ENCODE measurements at regions not wholly inside any gene's neighbourhood (a gene's known extent, or its start where the extent isn't known, plus 50 kb on each side); places are given as distances from the start of the nearest gene placed in this dataset.

DNA sequence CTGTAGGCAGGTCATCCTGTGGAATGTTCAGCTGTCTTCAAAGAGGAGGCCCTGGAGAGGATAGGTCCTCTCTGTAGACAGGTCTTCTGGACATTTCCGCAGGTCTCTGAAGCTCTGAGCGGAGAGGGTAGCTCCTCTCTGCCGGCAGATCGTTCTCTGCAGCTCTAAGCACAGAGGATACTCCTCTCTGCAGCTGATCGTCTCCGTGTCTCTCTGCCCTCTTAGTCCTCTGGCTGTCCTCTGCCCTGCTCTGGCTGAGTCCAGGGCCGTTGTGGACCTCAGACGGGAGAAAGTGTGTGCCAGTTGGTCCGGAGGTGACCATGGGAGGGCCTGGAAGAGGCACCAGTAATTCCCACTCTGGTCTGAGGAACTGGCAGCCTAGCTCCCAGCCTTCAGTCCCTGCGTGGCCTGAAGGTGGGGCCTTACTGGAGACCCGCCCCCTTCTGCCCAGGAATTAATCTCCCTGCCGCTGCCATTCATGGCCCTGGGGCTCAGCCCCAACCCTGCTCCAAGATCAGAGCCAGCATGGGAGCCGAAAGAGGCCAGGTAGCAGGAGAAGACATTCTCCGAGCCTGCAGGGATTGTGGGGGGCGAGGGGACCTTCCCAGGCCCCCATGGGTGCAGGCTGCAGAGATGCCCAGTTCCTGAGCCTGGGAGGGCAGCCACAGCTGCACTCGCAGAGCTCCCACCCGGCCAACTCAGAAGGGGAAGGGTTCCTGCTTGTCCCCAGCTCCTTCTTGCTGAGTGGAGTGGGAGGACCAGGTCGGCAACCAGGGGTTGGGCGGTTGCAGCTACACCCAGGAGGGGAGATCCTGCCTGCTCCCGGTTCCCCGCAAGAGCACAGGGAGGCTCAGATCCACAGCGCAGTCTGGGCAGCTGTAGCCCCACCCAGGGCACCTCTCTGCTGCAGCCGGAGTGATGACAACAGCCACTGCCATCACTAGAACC is 488.7 kb downstream of the RSL24D1 start:
- H2AFZ ChIP-seq (ENCODE audit: low read depth, low read length) = no peak overlapping the region
- H3K79me2 ChIP-seq (ENCODE audit: insufficient read depth, low read length) = no peaks in the 10 kb centered on the region
- no peaks in the 10 kb centered on the region for H4K20me1 ChIP-seq (ENCODE audit: insufficient read depth, low read length)
- H3K27ac Mint-ChIP-seq (ENCODE audit: unreplicated experiment) = no peak overlapping the region
- H3K9ac ChIP-seq (ENCODE audit: low read length) = no peak overlapping the region
- no peak overlapping the region for H3K27ac ChIP-seq (ENCODE audit: low read depth, low read length)
- H3K36me3 ChIP-seq (ENCODE audit: insufficient read depth, low read length) = no peaks in the 10 kb centered on the region
- H3K4me2 ChIP-seq (ENCODE audit: low read length) = no peak overlapping the region
- FAIRE-seq (no peak), DNase-seq (ENCODE audit: low read depth) (no peak)
- no peaks in the 10 kb centered on the region for H3K27me3 ChIP-seq (ENCODE audit: insufficient read depth, low read length)
- no peak for TF ChIP-seq EZH2 (IDR thresholded peaks at IDR 0.05; ENCODE audit: insufficient read depth, low read length)
- TF ChIP-seq, protein P1, sequence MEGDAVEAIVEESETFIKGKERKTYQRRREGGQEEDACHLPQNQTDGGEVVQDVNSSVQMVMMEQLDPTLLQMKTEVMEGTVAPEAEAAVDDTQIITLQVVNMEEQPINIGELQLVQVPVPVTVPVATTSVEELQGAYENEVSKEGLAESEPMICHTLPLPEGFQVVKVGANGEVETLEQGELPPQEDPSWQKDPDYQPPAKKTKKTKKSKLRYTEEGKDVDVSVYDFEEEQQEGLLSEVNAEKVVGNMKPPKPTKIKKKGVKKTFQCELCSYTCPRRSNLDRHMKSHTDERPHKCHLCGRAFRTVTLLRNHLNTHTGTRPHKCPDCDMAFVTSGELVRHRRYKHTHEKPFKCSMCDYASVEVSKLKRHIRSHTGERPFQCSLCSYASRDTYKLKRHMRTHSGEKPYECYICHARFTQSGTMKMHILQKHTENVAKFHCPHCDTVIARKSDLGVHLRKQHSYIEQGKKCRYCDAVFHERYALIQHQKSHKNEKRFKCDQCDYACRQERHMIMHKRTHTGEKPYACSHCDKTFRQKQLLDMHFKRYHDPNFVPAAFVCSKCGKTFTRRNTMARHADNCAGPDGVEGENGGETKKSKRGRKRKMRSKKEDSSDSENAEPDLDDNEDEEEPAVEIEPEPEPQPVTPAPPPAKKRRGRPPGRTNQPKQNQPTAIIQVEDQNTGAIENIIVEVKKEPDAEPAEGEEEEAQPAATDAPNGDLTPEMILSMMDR (IDR thresholded peaks at IDR 0.05; ENCODE audit: insufficient read depth, low read depth, low read length) = no peak
- H3K27me3 Mint-ChIP-seq (ENCODE audit: low read depth, unreplicated experiment) = no peaks in the 10 kb centered on the region
- no peaks in the 10 kb centered on the region for H3K4me1 ChIP-seq (ENCODE audit: insufficient read depth, low read length)
- no peak overlapping the region for H3K4me3 Mint-ChIP-seq (ENCODE audit: unreplicated experiment)
- H3K9me3 Mint-ChIP-seq (ENCODE audit: unreplicated experiment) = peaks cover 1% of the 10 kb centered on the region
- peaks cover 4% of the 10 kb centered on the region for H3K9me3 ChIP-seq (ENCODE audit: insufficient read depth, low read depth, low read length)
- no peaks in the 10 kb centered on the region for H3K36me3 Mint-ChIP-seq (ENCODE audit: low read depth, unreplicated experiment)
- no peaks in the 10 kb centered on the region for H3K4me1 Mint-ChIP-seq (ENCODE audit: low read depth, unreplicated experiment)
- H3K4me3 ChIP-seq (ENCODE audit: insufficient read depth, low read depth, low read length) = no peak overlapping the region

DNA sequence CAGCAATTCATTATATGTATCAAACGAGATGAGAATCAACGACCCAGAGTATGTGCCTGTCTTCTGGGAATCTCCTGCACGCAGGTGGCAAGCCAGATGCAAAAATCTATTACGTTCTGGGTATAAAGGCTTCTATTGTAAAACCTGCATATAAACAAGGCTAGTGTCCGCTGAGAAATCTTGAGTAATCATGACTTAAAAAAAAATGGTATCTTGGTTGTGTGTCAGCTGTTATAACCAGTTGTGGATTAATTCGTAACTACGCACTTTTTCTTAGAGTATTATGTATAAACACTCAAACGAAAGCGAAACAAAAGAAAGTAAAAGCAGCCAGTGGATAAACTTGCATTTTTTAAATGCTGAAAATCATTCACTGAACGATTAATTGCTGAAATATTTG is 509.1 kb downstream of the RSL24D1 start:
- no peak overlapping the region for H3K9ac ChIP-seq (ENCODE audit: low read length)
- no peak overlapping the region for H3K4me3 Mint-ChIP-seq (ENCODE audit: unreplicated experiment)
- H3K9me3 Mint-ChIP-seq (ENCODE audit: unreplicated experiment) = no peaks in the 10 kb centered on the region
- H3K36me3 Mint-ChIP-seq (ENCODE audit: low read depth, unreplicated experiment) = no peaks in the 10 kb centered on the region
- no peaks in the 10 kb centered on the region for H3K27me3 Mint-ChIP-seq (ENCODE audit: low read depth, unreplicated experiment)
- no peaks in the 10 kb centered on the region for H4K20me1 ChIP-seq (ENCODE audit: insufficient read depth, low read length)
- no peak overlapping the region for H3K4me2 ChIP-seq (ENCODE audit: low read length)
- no peak overlapping the region for H3K27ac ChIP-seq (ENCODE audit: low read depth, low read length)
- H3K4me1 Mint-ChIP-seq (ENCODE audit: low read depth, unreplicated experiment) = no peaks in the 10 kb centered on the region
- no peaks in the 10 kb centered on the region for H3K79me2 ChIP-seq (ENCODE audit: insufficient read depth, low read length)
- H3K4me3 ChIP-seq (ENCODE audit: insufficient read depth, low read depth, low read length) = no peak overlapping the region
- TF ChIP-seq EZH2 (IDR thresholded peaks at IDR 0.05; ENCODE audit: insufficient read depth, low read length) = no peak
- TF ChIP-seq, protein P1 (IDR thresholded peaks at IDR 0.05; ENCODE audit: insufficient read depth, low read depth, low read length) = no peak
- H3K9me3 ChIP-seq (ENCODE audit: insufficient read depth, low read depth, low read length) = no peaks in the 10 kb centered on the region
- H3K27me3 ChIP-seq (ENCODE audit: insufficient read depth, low read length) = no peaks in the 10 kb centered on the region
- H3K36me3 ChIP-seq (ENCODE audit: insufficient read depth, low read length) = no peaks in the 10 kb centered on the region
- no peak for DNase-seq (ENCODE audit: low read depth)
- FAIRE-seq = no peak
- no peak overlapping the region for H2AFZ ChIP-seq (ENCODE audit: low read depth, low read length)
- no peaks in the 10 kb centered on the region for H3K4me1 ChIP-seq (ENCODE audit: insufficient read depth, low read length)
- no peak overlapping the region for H3K27ac Mint-ChIP-seq (ENCODE audit: unreplicated experiment)
